GM23338 (cell line): ENCODE measurements at regions not wholly inside any gene's neighbourhood (a gene's known extent, or its start where the extent isn't known, plus 50 kb on each side); places are given as distances from the start of the nearest gene placed in this dataset.

Experiments
- ATAC-seq: fragments of 200-7000 bp; cut with Tn5 transposase; 3 replicates; pipeline ENCODE4 v1.9.1; 2020
- DNase-seq: peaks from one replicate; pipeline ENCODE4 v3.0.0-alpha.2; 2015; ENCODE audit warnings: low spot score
- H2AFZ ChIP-seq: fragments of 200-600 bp; sonication (generic); 2 replicates; pipeline ENCODE4 v1.8.0; 2016; ENCODE audit warnings: antibody characterized with exemption, mild to moderate bottlenecking, moderate library complexity
- H3F3A ChIP-seq: fragments of 200-600 bp; sonication (generic); replicated peaks from 2 replicates; pipeline ENCODE4 v1.8.0; 2017; ENCODE audit warnings: antibody characterized with exemption, mixed run types, low read depth
- H3K27ac ChIP-seq: fragments of 200-600 bp; sonication (generic); 2 replicates; pipeline ENCODE4 v1.6.1; 2016; ENCODE audit warnings: low read depth
- H3K27me3 ChIP-seq: fragments of 200-600 bp; sonication (generic); 2 replicates; pipeline ENCODE4 v1.8.0; 2016; ENCODE audit warnings: mild to moderate bottlenecking, mixed run types, moderate library complexity; ENCODE audit not compliant: insufficient read depth
- H3K36me3 ChIP-seq: fragments of 200-600 bp; sonication (generic); 2 replicates; pipeline ENCODE4 v1.8.0; 2016; ENCODE audit warnings: mild to moderate bottlenecking; ENCODE audit not compliant: insufficient read depth
- H3K4me1 ChIP-seq: fragments of 200-600 bp; sonication (generic); 2 replicates; pipeline ENCODE4 v1.8.0; 2016; ENCODE audit warnings: mild to moderate bottlenecking, moderate library complexity; ENCODE audit not compliant: insufficient read depth
- H3K4me2 ChIP-seq: fragments of 200-600 bp; sonication (generic); 2 replicates; pipeline ENCODE4 v1.7.1; 2017; ENCODE audit warnings: mixed run types
- H3K4me3 ChIP-seq: fragments of 200-600 bp; sonication (generic); 2 replicates; pipeline ENCODE4 v1.6.1; 2016; ENCODE audit warnings: mixed run types
- H3K79me2 ChIP-seq: fragments of 200-600 bp; sonication (generic); replicated peaks from 2 replicates; pipeline ENCODE4 v1.8.0; 2017; ENCODE audit warnings: mild to moderate bottlenecking; ENCODE audit not compliant: insufficient read depth
- H3K9me2 ChIP-seq: fragments of 200-600 bp; sonication (generic); 2 replicates; pipeline ENCODE4 v1.8.0; 2017; ENCODE audit not compliant: insufficient read depth
- H4K20me1 ChIP-seq: fragments of 200-600 bp; sonication (generic); replicated peaks from 2 replicates; pipeline ENCODE4 v1.8.0; 2017; ENCODE audit warnings: mild to moderate bottlenecking; ENCODE audit not compliant: insufficient read depth
- H3K27ac Mint-ChIP-seq: 2 replicates; pipeline ENCODE4 v1.8.0; 2020; ENCODE audit warnings: inconsistent platforms, mild to moderate bottlenecking, moderate library complexity, mixed read lengths
- H3K27me3 Mint-ChIP-seq: 3 replicates; pipeline ENCODE4 v1.8.0; 2022; ENCODE audit warnings: low read depth, mild to moderate bottlenecking, moderate library complexity, mixed read lengths, inconsistent platforms; ENCODE audit not compliant: insufficient read depth, poor library complexity
- H3K36me3 Mint-ChIP-seq: 3 replicates; pipeline ENCODE4 v1.8.0; 2021; ENCODE audit warnings: low read depth, mild to moderate bottlenecking, inconsistent platforms, moderate library complexity, mixed read lengths
- H3K4me1 Mint-ChIP-seq: 3 replicates; pipeline ENCODE4 v1.8.0; 2020; ENCODE audit warnings: mild to moderate bottlenecking, inconsistent platforms, mixed read lengths
- H3K4me3 Mint-ChIP-seq: 3 replicates; pipeline ENCODE4 v1.8.0; 2021; ENCODE audit warnings: moderate library complexity, mild to moderate bottlenecking, inconsistent platforms, mixed read lengths
- H3K9me3 Mint-ChIP-seq: 3 replicates; pipeline ENCODE4 v1.8.0; 2020; ENCODE audit warnings: moderate library complexity, mild to moderate bottlenecking, inconsistent platforms, mixed read lengths
- POLR2AphosphoS5 ChIP-seq: IDR thresholded peaks from 2 replicates; pipeline ENCODE4 v1.6.1; 2016; ENCODE audit warnings: antibody characterized with exemption, low read depth
- ZNF114 ChIP-seq: fragments of 250-450 bp; sonication (Bioruptor Pico); IDR thresholded peaks from 2 replicates; pipeline ENCODE4 v1.5.0; 2020; ENCODE audit warnings: mild to moderate bottlenecking, moderate library complexity
- ZNF331 ChIP-seq: fragments of 250-450 bp; sonication (Bioruptor Pico); IDR thresholded peaks from 2 replicates; pipeline ENCODE4 v1.5.0; 2020; ENCODE audit warnings: low read depth, mild to moderate bottlenecking, moderate library complexity
- TF ChIP-seq, protein P1 (sequence below), 2 experiments: fragments of 200-600 bp in 1 of 2; sonication (generic) in 1 of 2; conservative IDR thresholded peaks; 2 replicates each; pipeline versions ENCODE4 v1.5.1 to v1.6.1; 2016 to 2017; ENCODE audit warnings: antibody characterized with exemption in 2 of 2, low read depth in 2 of 2, mild to moderate bottlenecking in 2 of 2, moderate library complexity in 1 of 2
- TF ChIP-seq, protein P2 (sequence below): fragments of 250-450 bp; sonication (Bioruptor Pico); IDR thresholded peaks from 2 replicates; pipeline ENCODE4 v1.5.0; 2020; ENCODE audit warnings: mild to moderate bottlenecking, moderate library complexity

DNA sequence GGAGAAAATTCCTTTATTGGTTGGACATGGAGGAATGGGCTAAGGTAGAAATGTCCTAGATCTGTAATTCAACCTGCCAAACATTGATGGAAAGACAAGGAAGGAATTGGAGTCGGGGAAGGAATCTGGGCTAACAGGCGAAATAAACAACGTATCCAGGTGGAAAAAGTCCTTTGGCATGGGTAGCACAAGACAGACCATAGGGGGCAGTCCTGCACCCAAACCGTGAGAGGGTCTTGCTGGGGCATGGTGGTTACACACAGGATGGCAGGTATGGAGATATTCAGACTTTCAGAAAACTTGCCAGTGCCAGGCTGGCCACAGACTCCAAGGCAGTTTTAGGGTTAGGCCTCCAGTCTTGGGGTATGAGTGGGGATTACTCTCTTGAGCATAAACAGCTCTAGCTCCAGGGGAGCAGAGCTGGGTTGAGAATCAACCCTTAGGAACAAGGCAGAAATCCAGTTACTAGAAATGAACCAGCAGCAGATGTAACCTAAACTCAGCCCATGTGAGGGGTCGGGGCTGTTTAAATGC lies 188.6 kb upstream of the GDF10 start:
- Histone ChIP-seq H3K4me3 (no peak overlapping the region), H3K36me3 (no peaks in the 10 kb centered on the region), H3F3A (no peaks in the 10 kb centered on the region), H3K4me2 (no peak overlapping the region), H2AFZ (no peak overlapping the region), H3K27ac (no peak overlapping the region), H4K20me1 (no peaks in the 10 kb centered on the region), H3K9me2 (peaks cover 3% of the 10 kb centered on the region; the same call in 1 of the 2 replicates), H3K27me3 (no peaks in the 10 kb centered on the region), H3K4me1 (peaks cover 7% of the 10 kb centered on the region; the same call in 1 of the 2 replicates), H3K79me2 (no peaks in the 10 kb centered on the region)
- ATAC-seq = peak; percentile 79
- TF ChIP-seq, protein P1, sequence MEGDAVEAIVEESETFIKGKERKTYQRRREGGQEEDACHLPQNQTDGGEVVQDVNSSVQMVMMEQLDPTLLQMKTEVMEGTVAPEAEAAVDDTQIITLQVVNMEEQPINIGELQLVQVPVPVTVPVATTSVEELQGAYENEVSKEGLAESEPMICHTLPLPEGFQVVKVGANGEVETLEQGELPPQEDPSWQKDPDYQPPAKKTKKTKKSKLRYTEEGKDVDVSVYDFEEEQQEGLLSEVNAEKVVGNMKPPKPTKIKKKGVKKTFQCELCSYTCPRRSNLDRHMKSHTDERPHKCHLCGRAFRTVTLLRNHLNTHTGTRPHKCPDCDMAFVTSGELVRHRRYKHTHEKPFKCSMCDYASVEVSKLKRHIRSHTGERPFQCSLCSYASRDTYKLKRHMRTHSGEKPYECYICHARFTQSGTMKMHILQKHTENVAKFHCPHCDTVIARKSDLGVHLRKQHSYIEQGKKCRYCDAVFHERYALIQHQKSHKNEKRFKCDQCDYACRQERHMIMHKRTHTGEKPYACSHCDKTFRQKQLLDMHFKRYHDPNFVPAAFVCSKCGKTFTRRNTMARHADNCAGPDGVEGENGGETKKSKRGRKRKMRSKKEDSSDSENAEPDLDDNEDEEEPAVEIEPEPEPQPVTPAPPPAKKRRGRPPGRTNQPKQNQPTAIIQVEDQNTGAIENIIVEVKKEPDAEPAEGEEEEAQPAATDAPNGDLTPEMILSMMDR (conservative IDR thresholded peaks at IDR 0.05; ENCODE audit: low read depth in 2 of 2) = peak; percentile 45 to 71
- TF ChIP-seq, protein P2, sequence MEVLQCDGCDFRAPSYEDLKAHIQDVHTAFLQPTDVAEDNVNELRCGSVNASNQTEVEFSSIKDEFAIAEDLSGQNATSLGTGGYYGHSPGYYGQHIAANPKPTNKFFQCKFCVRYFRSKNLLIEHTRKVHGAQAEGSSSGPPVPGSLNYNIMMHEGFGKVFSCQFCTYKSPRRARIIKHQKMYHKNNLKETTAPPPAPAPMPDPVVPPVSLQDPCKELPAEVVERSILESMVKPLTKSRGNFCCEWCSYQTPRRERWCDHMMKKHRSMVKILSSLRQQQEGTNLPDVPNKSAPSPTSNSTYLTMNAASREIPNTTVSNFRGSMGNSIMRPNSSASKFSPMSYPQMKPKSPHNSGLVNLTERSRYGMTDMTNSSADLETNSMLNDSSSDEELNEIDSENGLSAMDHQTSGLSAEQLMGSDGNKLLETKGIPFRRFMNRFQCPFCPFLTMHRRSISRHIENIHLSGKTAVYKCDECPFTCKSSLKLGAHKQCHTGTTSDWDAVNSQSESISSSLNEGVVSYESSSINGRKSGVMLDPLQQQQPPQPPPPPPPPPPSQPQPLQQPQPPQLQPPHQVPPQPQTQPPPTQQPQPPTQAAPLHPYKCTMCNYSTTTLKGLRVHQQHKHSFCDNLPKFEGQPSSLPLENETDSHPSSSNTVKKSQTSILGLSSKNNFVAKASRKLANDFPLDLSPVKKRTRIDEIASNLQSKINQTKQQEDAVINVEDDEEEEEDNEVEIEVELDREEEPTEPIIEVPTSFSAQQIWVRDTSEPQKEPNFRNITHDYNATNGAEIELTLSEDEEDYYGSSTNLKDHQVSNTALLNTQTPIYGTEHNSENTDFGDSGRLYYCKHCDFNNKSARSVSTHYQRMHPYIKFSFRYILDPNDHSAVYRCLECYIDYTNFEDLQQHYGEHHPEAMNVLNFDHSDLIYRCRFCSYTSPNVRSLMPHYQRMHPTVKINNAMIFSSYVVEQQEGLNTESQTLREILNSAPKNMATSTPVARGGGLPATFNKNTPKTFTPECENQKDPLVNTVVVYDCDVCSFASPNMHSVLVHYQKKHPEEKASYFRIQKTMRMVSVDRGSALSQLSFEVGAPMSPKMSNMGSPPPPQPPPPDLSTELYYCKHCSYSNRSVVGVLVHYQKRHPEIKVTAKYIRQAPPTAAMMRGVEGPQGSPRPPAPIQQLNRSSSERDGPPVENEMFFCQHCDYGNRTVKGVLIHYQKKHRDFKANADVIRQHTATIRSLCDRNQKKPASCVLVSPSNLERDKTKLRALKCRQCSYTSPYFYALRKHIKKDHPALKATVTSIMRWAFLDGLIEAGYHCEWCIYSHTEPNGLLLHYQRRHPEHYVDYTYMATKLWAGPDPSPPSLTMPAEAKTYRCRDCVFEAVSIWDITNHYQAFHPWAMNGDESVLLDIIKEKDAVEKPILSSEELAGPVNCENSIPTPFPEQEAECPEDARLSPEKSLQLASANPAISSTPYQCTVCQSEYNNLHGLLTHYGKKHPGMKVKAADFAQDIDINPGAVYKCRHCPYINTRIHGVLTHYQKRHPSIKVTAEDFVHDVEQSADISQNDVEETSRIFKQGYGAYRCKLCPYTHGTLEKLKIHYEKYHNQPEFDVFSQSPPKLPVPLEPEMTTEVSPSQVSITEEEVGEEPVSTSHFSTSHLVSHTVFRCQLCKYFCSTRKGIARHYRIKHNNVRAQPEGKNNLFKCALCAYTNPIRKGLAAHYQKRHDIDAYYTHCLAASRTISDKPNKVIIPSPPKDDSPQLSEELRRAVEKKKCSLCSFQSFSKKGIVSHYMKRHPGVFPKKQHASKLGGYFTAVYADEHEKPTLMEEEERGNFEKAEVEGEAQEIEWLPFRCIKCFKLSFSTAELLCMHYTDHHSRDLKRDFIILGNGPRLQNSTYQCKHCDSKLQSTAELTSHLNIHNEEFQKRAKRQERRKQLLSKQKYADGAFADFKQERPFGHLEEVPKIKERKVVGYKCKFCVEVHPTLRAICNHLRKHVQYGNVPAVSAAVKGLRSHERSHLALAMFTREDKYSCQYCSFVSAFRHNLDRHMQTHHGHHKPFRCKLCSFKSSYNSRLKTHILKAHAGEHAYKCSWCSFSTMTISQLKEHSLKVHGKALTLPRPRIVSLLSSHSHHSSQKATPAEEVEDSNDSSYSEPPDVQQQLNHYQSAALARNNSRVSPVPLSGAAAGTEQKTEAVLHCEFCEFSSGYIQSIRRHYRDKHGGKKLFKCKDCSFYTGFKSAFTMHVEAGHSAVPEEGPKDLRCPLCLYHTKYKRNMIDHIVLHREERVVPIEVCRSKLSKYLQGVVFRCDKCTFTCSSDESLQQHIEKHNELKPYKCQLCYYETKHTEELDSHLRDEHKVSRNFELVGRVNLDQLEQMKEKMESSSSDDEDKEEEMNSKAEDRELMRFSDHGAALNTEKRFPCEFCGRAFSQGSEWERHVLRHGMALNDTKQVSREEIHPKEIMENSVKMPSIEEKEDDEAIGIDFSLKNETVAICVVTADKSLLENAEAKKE (CRISPR knock-in tag) = no peak
- Mint-ChIP-seq H3K9me3 (0 out of 3 replicates have a peak, but pooled peaks cover 4% of the 10 kb centered on the region), H3K27me3 (no peaks in the 10 kb centered on the region), H3K36me3 (no peaks in the 10 kb centered on the region), H3K27ac (no peak overlapping the region), H3K4me1 (peaks cover 14% of the 10 kb centered on the region), H3K4me3 (no peak overlapping the region)
- DNase-seq = peak; percentile 60

DNA sequence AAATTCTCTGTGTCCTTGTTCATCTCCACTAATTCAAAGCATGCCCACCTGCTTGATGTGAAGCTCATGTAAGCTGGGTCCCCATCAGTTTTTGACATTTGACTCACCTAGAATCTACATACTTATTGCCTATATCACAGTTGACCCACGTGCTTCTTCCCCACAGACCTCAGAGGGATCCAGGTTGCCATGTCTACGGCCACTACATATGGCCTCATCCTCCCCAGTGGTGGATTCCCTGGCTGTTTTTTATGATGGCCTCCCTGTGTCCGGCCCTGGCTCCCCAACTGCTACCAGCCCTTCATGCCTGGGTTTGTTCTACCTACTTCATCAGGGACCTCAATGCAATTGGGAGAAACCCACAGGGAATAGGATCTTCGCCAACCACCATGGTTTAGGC lies 187.4 kb upstream of the GDF10 start:
- Histone ChIP-seq H3K27ac (no peak overlapping the region), H3F3A (no peaks in the 10 kb centered on the region), H3K4me2 (no peak overlapping the region), H3K9me2 (peaks cover 3% of the 10 kb centered on the region; the same call in 1 of the 2 replicates), H4K20me1 (no peaks in the 10 kb centered on the region), H3K4me1 (peaks cover 7% of the 10 kb centered on the region; the same call in 1 of the 2 replicates), H3K36me3 (no peaks in the 10 kb centered on the region), H3K79me2 (no peaks in the 10 kb centered on the region), H3K4me3 (no peak overlapping the region), H3K27me3 (no peaks in the 10 kb centered on the region), H2AFZ (no peak overlapping the region)
- 0 out of 3 replicates have a peak, but pooled peaks cover 4% of the 10 kb centered on the region for H3K9me3 Mint-ChIP-seq
- no peak overlapping the region for H3K27ac Mint-ChIP-seq
- no peaks in the 10 kb centered on the region for H3K27me3 Mint-ChIP-seq
- no peak overlapping the region for H3K4me3 Mint-ChIP-seq
- H3K36me3 Mint-ChIP-seq = no peaks in the 10 kb centered on the region
- ATAC-seq (no peak), DNase-seq (no peak)
- TF ChIP-seq ZNF331 (CRISPR knock-in tag) (no peak), POLR2AphosphoS5 (no peak), ZNF114 (CRISPR knock-in tag) (no peak)
- peaks cover 17% of the 10 kb centered on the region for H3K4me1 Mint-ChIP-seq
